ENCODE measurements at regions not wholly inside any gene's neighbourhood (a gene's known extent, or its start where the extent isn't known, plus 50 kb on each side); places are given as distances from the start of the nearest gene placed in this dataset.

DNA sequence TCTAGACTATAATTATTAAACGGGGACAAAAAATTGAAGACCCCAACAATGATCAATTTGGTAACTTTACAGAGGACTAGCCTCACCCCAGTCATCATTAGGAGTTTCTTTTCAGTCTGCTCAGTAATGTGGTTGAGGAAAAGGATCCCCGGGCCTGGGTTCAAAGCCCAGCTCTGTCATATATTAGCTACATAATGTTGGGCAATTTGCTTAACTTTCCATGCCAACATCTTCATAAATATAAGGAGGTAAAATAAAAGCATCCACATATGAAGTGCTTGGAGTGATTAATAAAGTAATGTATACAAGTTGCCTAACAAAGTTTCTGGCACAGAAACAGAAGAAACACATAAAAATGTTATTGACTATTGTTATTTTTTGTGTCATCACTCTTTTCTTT is 53.4 kb upstream of the ANTXR2 start:
- TF ChIP-seq CTCF (IDR thresholded peaks at IDR 0.05): no peak
- no peak for TF ChIP-seq ZFX (IDR thresholded peaks at IDR 0.05; ENCODE audit: borderline replicate concordance)
